ENCODE measurements at regions not wholly inside any gene's neighbourhood (a gene's known extent, or its start where the extent isn't known, plus 50 kb on each side); places are given as distances from the start of the nearest gene placed in this dataset.

GRCh38 chrX:137426695-137427425 lies 139.1 kb upstream of the ZIC3 start:
- Mint-ChIP-seq H3K27me3 (ENCODE audit: low read depth) (peaks cover 69% of the 10 kb centered on the region), H3K36me3 (ENCODE audit: insufficient read depth in 2 of 2) (no peaks in the 10 kb centered on the region), H3K9me3 (no peaks in the 10 kb centered on the region), H3K4me3 (peak overlapping the region; percentile 83 to 87), H3K4me1 (ENCODE audit: low read depth) (peaks cover 16% of the 10 kb centered on the region), H3K27ac (no peak overlapping the region)
- ATAC-seq (replicated peaks in 1 of 2) (peak in 1 of 2 donors; percentile 4), DNase-seq (peak in 1 of 2 donors; percentile 2)

GRCh38 chrX:137425986-137426385 lies 139.9 kb upstream of the ZIC3 start:
- no peak for ATAC-seq (replicated peaks in 1 of 2)
- DNase-seq: no peak
- Mint-ChIP-seq H3K36me3 (ENCODE audit: insufficient read depth in 2 of 2) (no peaks in the 10 kb centered on the region), H3K27ac (no peak overlapping the region), H3K9me3 (no peaks in the 10 kb centered on the region), H3K4me3 (peak overlapping the region in 1 of 2 donors; percentile 24), H3K4me1 (ENCODE audit: low read depth) (peaks cover 16% of the 10 kb centered on the region), H3K27me3 (ENCODE audit: low read depth) (peaks cover 69% of the 10 kb centered on the region)

GRCh38 chrX:137425273-137425902 lies 140.5 kb upstream of the ZIC3 start:
- ATAC-seq (replicated peaks in 1 of 2) (no peak), DNase-seq (no peak)
- no peak overlapping the region for H3K27ac Mint-ChIP-seq
- no peaks in the 10 kb centered on the region for H3K36me3 Mint-ChIP-seq (ENCODE audit: insufficient read depth in 2 of 2)
- H3K4me1 Mint-ChIP-seq (ENCODE audit: low read depth): peaks cover 16% of the 10 kb centered on the region
- H3K27me3 Mint-ChIP-seq (ENCODE audit: low read depth): peaks cover 65% of the 10 kb centered on the region
- H3K9me3 Mint-ChIP-seq: no peaks in the 10 kb centered on the region
- H3K4me3 Mint-ChIP-seq: no peak overlapping the region

GRCh38 chrX:137424679-137425078 lies 141.2 kb upstream of the ZIC3 start:
- Mint-ChIP-seq H3K9me3 (no peaks in the 10 kb centered on the region), H3K4me1 (ENCODE audit: low read depth) (peaks cover 16% of the 10 kb centered on the region), H3K27ac (no peak overlapping the region), H3K4me3 (no peak overlapping the region), H3K36me3 (ENCODE audit: insufficient read depth in 2 of 2) (no peaks in the 10 kb centered on the region), H3K27me3 (ENCODE audit: low read depth) (peaks cover 71% of the 10 kb centered on the region)
- ATAC-seq (replicated peaks in 1 of 2) (no peak), DNase-seq (no peak)

GRCh38 chrX:137423241-137423640 lies 142.7 kb upstream of the ZIC3 start:
- ATAC-seq (replicated peaks in 1 of 2) (no peak), DNase-seq (no peak)
- peaks cover 13% of the 10 kb centered on the region for H3K4me1 Mint-ChIP-seq (ENCODE audit: low read depth)
- H3K27ac Mint-ChIP-seq: no peak overlapping the region
- peaks cover 78% of the 10 kb centered on the region for H3K27me3 Mint-ChIP-seq (ENCODE audit: low read depth)
- no peaks in the 10 kb centered on the region for H3K9me3 Mint-ChIP-seq
- no peak overlapping the region for H3K4me3 Mint-ChIP-seq
- H3K36me3 Mint-ChIP-seq (ENCODE audit: insufficient read depth in 2 of 2): no peaks in the 10 kb centered on the region

GRCh38 chrX:137418086-137418485 lies 147.8 kb upstream of the ZIC3 start:
- no peak for DNase-seq
- H3K4me3 Mint-ChIP-seq: no peak overlapping the region
- ATAC-seq (replicated peaks in 1 of 2): no peak
- no peaks in the 10 kb centered on the region for H3K36me3 Mint-ChIP-seq (ENCODE audit: insufficient read depth in 2 of 2)
- no peaks in the 10 kb centered on the region for H3K9me3 Mint-ChIP-seq
- H3K27me3 Mint-ChIP-seq (ENCODE audit: low read depth): peaks cover 60% of the 10 kb centered on the region
- no peak overlapping the region for H3K27ac Mint-ChIP-seq
- H3K4me1 Mint-ChIP-seq (ENCODE audit: low read depth): no peaks in the 10 kb centered on the region

GRCh38 chrX:137413190-137413589 lies 152.7 kb upstream of the ZIC3 start:
- ATAC-seq (replicated peaks in 1 of 2): no peak
- H3K27ac Mint-ChIP-seq: no peak overlapping the region

GRCh38 chrX:137405449-137406140 lies 160.3 kb upstream of the ZIC3 start:
- H3K36me3 Mint-ChIP-seq (ENCODE audit: insufficient read depth in 2 of 2): no peaks in the 10 kb centered on the region
- no peaks in the 10 kb centered on the region for H3K4me1 Mint-ChIP-seq (ENCODE audit: low read depth)
- H3K27ac Mint-ChIP-seq: no peak overlapping the region
- peaks cover 28% of the 10 kb centered on the region for H3K27me3 Mint-ChIP-seq (ENCODE audit: low read depth)
- H3K9me3 Mint-ChIP-seq: no peaks in the 10 kb centered on the region
- H3K4me3 Mint-ChIP-seq: no peak overlapping the region
- DNase-seq (no peak), ATAC-seq (replicated peaks in 1 of 2) (no peak)

More at GRCh38 chrX:137413190-137413589, 152.7 kb upstream of the ZIC3 start:
- Mint-ChIP-seq H3K4me1 (ENCODE audit: low read depth) (no peaks in the 10 kb centered on the region), H3K36me3 (ENCODE audit: insufficient read depth in 2 of 2) (no peaks in the 10 kb centered on the region), H3K4me3 (no peak overlapping the region), H3K27me3 (ENCODE audit: low read depth) (peaks cover 41% of the 10 kb centered on the region), H3K9me3 (no peaks in the 10 kb centered on the region)
- DNase-seq: no peak

- peaks cover 0 to 2% of the 10 kb centered on the region in 2 donors for H3K9me3 Mint-ChIP-seq
- peaks cover 33% of the 10 kb centered on the region for H3K27me3 Mint-ChIP-seq (ENCODE audit: low read depth)
- DNase-seq (no peak), ATAC-seq (replicated peaks in 1 of 2) (no peak)
- no peak overlapping the region for H3K4me3 Mint-ChIP-seq
- no peaks in the 10 kb centered on the region for H3K36me3 Mint-ChIP-seq (ENCODE audit: insufficient read depth in 2 of 2)
- no peak overlapping the region for H3K27ac Mint-ChIP-seq
- no peaks in the 10 kb centered on the region for H3K4me1 Mint-ChIP-seq (ENCODE audit: low read depth)
These were observed 164.8 kb upstream of the ZIC3 start for GRCh38 chrX:137401092-137401491.

- H3K4me1 Mint-ChIP-seq (ENCODE audit: low read depth): no peaks in the 10 kb centered on the region
- H3K27me3 Mint-ChIP-seq (ENCODE audit: low read depth): peaks cover 24% of the 10 kb centered on the region
- H3K4me3 Mint-ChIP-seq: no peak overlapping the region
- no peaks in the 10 kb centered on the region for H3K36me3 Mint-ChIP-seq (ENCODE audit: insufficient read depth in 2 of 2)
- H3K27ac Mint-ChIP-seq: no peak overlapping the region
- no peak for ATAC-seq (replicated peaks in 1 of 2)
- no peak for DNase-seq
- no peaks in the 10 kb centered on the region for H3K9me3 Mint-ChIP-seq
These were observed 178.3 kb upstream of the ZIC3 start for GRCh38 chrX:137387646-137388045.

GRCh38 chrX:137366018-137366633 lies 199.8 kb upstream of the ZIC3 start:
- no peak overlapping the region for H3K27ac Mint-ChIP-seq
- H3K36me3 Mint-ChIP-seq (ENCODE audit: insufficient read depth in 2 of 2): no peaks in the 10 kb centered on the region
- no peaks in the 10 kb centered on the region for H3K4me1 Mint-ChIP-seq (ENCODE audit: low read depth)
- no peak for DNase-seq
- no peak for ATAC-seq (replicated peaks in 1 of 2)
- H3K4me3 Mint-ChIP-seq: no peak overlapping the region
- H3K27me3 Mint-ChIP-seq (ENCODE audit: low read depth): peaks cover 42% of the 10 kb centered on the region
- H3K9me3 Mint-ChIP-seq: no peaks in the 10 kb centered on the region

- no peaks in the 10 kb centered on the region for H3K9me3 Mint-ChIP-seq
- H3K27ac Mint-ChIP-seq: no peak overlapping the region
- no peak for ATAC-seq (replicated peaks in 1 of 2)
- H3K36me3 Mint-ChIP-seq (ENCODE audit: insufficient read depth in 2 of 2): no peaks in the 10 kb centered on the region
- peaks cover 26% of the 10 kb centered on the region for H3K27me3 Mint-ChIP-seq (ENCODE audit: low read depth)
- no peak for DNase-seq
- H3K4me1 Mint-ChIP-seq (ENCODE audit: low read depth): no peaks in the 10 kb centered on the region
- H3K4me3 Mint-ChIP-seq: no peak overlapping the region
These were observed 202.4 kb upstream of the ZIC3 start for GRCh38 chrX:137363559-137363958.

GRCh38 chrX:137362583-137362982 lies 203.3 kb upstream of the ZIC3 start:
- DNase-seq (no peak), ATAC-seq (replicated peaks in 1 of 2) (no peak)
- no peaks in the 10 kb centered on the region for H3K4me1 Mint-ChIP-seq (ENCODE audit: low read depth)
- no peaks in the 10 kb centered on the region for H3K9me3 Mint-ChIP-seq
- H3K4me3 Mint-ChIP-seq: no peak overlapping the region
- H3K36me3 Mint-ChIP-seq (ENCODE audit: insufficient read depth in 2 of 2): no peaks in the 10 kb centered on the region
- H3K27ac Mint-ChIP-seq: no peak overlapping the region
- H3K27me3 Mint-ChIP-seq (ENCODE audit: low read depth): peaks cover 29% of the 10 kb centered on the region
